ENCODE measurements at regions not wholly inside any gene's neighbourhood (a gene's known extent, or its start where the extent isn't known, plus 50 kb on each side); places are given as distances from the start of the nearest gene placed in this dataset.

DNA sequence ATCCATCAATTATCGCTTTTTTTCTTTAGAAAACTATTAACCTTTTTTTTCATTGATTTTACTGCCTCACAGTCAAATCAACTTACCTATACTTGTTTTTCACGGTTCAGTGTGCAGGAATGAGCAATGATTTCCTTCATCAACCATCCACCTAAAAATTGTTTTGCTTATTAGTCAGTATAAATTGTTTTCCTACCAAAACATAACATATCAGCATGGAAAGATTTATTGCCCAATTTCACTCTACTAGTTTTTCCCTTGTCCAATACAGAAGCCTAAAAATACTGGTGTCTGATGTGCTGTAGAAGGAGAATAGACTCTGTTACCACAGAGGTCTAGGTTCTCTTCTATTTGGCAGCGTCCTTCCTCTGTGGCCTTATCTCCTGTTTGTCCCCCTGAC lies 558.2 kb upstream of the CITED2 start:
- H3K27me3 ChIP-seq (ENCODE audit: insufficient read depth, low read length) = no peaks in the 10 kb centered on the region

DNA sequence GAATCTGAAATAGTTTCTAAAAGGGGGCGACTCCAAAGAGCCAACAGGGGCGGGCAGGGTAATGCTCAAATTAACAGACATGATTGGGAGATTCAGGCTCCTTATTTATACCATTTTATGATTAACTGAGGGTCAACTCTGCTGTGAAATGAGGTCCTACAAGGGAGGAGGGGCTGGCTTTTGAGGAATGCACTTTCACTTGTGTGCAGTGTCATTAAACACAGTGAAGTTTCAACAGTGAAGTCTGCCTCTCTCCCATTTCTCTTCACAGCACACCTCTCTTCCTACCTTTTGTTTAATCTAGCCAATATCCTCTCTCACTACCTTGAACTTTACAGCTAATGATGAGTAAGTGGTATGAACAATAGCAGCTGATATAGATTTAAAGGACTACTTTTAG lies 557.3 kb upstream of the CITED2 start:
- H3K9me2 ChIP-seq (ENCODE audit: low read depth, low read length) = no peaks in the 10 kb centered on the region
- TF ChIP-seq, protein P1, sequence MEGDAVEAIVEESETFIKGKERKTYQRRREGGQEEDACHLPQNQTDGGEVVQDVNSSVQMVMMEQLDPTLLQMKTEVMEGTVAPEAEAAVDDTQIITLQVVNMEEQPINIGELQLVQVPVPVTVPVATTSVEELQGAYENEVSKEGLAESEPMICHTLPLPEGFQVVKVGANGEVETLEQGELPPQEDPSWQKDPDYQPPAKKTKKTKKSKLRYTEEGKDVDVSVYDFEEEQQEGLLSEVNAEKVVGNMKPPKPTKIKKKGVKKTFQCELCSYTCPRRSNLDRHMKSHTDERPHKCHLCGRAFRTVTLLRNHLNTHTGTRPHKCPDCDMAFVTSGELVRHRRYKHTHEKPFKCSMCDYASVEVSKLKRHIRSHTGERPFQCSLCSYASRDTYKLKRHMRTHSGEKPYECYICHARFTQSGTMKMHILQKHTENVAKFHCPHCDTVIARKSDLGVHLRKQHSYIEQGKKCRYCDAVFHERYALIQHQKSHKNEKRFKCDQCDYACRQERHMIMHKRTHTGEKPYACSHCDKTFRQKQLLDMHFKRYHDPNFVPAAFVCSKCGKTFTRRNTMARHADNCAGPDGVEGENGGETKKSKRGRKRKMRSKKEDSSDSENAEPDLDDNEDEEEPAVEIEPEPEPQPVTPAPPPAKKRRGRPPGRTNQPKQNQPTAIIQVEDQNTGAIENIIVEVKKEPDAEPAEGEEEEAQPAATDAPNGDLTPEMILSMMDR (IDR thresholded peaks at IDR 0.05; ENCODE audit: low read length) = no peak
- no peak for TF ChIP-seq EZH2 (IDR thresholded peaks at IDR 0.05; ENCODE audit: borderline replicate concordance, low read length)
- H2AFZ ChIP-seq (ENCODE audit: low read length) = no peak overlapping the region
- no peaks in the 10 kb centered on the region for H4K20me1 ChIP-seq (ENCODE audit: insufficient read depth, low read length)
- H3K9me3 ChIP-seq (ENCODE audit: low read length) = no peaks in the 10 kb centered on the region
- no peaks in the 10 kb centered on the region for H3K36me3 ChIP-seq (ENCODE audit: insufficient read depth, low read length)
- no peak overlapping the region for H3K27ac ChIP-seq (ENCODE audit: low read depth, low read length, poor library complexity, severe bottlenecking)
- H3K4me1 ChIP-seq (ENCODE audit: insufficient read depth, low read length, severe bottlenecking) = no peaks in the 10 kb centered on the region
- H3F3A ChIP-seq (ENCODE audit: insufficient read depth, low read length) = no peaks in the 10 kb centered on the region
- H3K79me2 ChIP-seq (ENCODE audit: insufficient read depth, low read length) = no peaks in the 10 kb centered on the region
- H3K9ac ChIP-seq (ENCODE audit: low read length) = no peak overlapping the region
- no peak overlapping the region for H3K4me3 ChIP-seq (ENCODE audit: low read depth, low read length, poor library complexity, severe bottlenecking)
- H3K4me2 ChIP-seq (ENCODE audit: low read length) = no peak overlapping the region
- H3K27me3 ChIP-seq (ENCODE audit: insufficient read depth, low read length) = no peaks in the 10 kb centered on the region

More for the DNA sequence above, 558.2 kb upstream of the CITED2 start:
- H3K36me3 ChIP-seq (ENCODE audit: insufficient read depth, low read length) = no peaks in the 10 kb centered on the region
- no peak overlapping the region for H3K27ac ChIP-seq (ENCODE audit: low read depth, low read length, poor library complexity, severe bottlenecking)
- no peaks in the 10 kb centered on the region for H3F3A ChIP-seq (ENCODE audit: insufficient read depth, low read length)
- H3K9me2 ChIP-seq (ENCODE audit: low read depth, low read length) = no peaks in the 10 kb centered on the region
- H3K4me3 ChIP-seq (ENCODE audit: low read depth, low read length, poor library complexity, severe bottlenecking) = no peak overlapping the region
- H3K9ac ChIP-seq (ENCODE audit: low read length) = no peak overlapping the region
- TF ChIP-seq EZH2 (IDR thresholded peaks at IDR 0.05; ENCODE audit: borderline replicate concordance, low read length) = no peak
- TF ChIP-seq, protein P1 (IDR thresholded peaks at IDR 0.05; ENCODE audit: low read length) = no peak
- H3K9me3 ChIP-seq (ENCODE audit: low read length) = no peaks in the 10 kb centered on the region
- H3K79me2 ChIP-seq (ENCODE audit: insufficient read depth, low read length) = no peaks in the 10 kb centered on the region
- H4K20me1 ChIP-seq (ENCODE audit: insufficient read depth, low read length) = no peaks in the 10 kb centered on the region
- no peak overlapping the region for H3K4me2 ChIP-seq (ENCODE audit: low read length)
- no peak overlapping the region for H2AFZ ChIP-seq (ENCODE audit: low read length)
- no peaks in the 10 kb centered on the region for H3K4me1 ChIP-seq (ENCODE audit: insufficient read depth, low read length, severe bottlenecking)

DNA sequence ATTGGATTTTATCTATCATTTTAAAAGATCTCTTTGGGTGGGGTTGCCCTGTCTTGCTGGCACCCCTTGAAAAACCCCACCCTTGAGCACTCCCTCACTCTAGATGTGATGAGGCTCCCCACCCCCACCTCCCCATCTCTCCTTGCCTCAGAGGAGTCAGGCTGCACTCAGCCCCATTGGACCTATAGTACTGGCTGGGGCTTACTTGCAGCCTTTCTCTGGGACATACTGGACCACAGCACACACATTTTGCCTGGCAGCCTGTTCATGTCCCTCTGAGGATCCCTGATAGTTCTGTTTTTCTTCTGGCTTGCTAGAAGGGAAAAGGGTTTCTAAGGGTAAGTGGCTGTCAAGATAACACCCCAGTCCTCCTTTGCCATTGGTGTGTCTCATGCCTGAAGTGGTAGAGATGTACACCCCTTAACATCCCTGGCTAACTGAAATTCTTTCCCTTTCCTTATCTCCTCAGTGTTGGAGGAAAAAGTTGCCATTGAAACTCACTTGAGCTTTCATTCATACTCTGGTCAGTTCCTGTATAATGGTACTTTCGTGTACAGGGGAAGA lies 553.4 kb upstream of the CITED2 start:
- no peak overlapping the region for H2AFZ ChIP-seq (ENCODE audit: low read length)
- H3K4me3 ChIP-seq (ENCODE audit: low read depth, low read length, poor library complexity, severe bottlenecking) = no peak overlapping the region
- no peak overlapping the region for H3K27ac ChIP-seq (ENCODE audit: low read depth, low read length, poor library complexity, severe bottlenecking)
- H3K36me3 ChIP-seq (ENCODE audit: insufficient read depth, low read length) = no peaks in the 10 kb centered on the region
- no peaks in the 10 kb centered on the region for H3K9me3 ChIP-seq (ENCODE audit: low read length)
- no peaks in the 10 kb centered on the region for H3K9me2 ChIP-seq (ENCODE audit: low read depth, low read length)
- H4K20me1 ChIP-seq (ENCODE audit: insufficient read depth, low read length) = no peaks in the 10 kb centered on the region
- H3K79me2 ChIP-seq (ENCODE audit: insufficient read depth, low read length) = no peaks in the 10 kb centered on the region
- no peaks in the 10 kb centered on the region for H3K4me1 ChIP-seq (ENCODE audit: insufficient read depth, low read length, severe bottlenecking)
- TF ChIP-seq EZH2 (IDR thresholded peaks at IDR 0.05; ENCODE audit: borderline replicate concordance, low read length) = no peak
- TF ChIP-seq, protein P1 (IDR thresholded peaks at IDR 0.05; ENCODE audit: low read length) = no peak
- H3K9ac ChIP-seq (ENCODE audit: low read length) = no peak overlapping the region
- no peak overlapping the region for H3K4me2 ChIP-seq (ENCODE audit: low read length)
- H3K27me3 ChIP-seq (ENCODE audit: insufficient read depth, low read length) = no peaks in the 10 kb centered on the region
- no peaks in the 10 kb centered on the region for H3F3A ChIP-seq (ENCODE audit: insufficient read depth, low read length)
